Endothelial cell of umbilical vein (primary cell): ENCODE measurements at regions not wholly inside any gene's neighbourhood (a gene's known extent, or its start where the extent isn't known, plus 50 kb on each side); places are given as distances from the start of the nearest gene placed in this dataset.

Source experiments
- BruUV-seq: library from RNA; stranded (reverse); fragments of 400-500 nt; replicated peaks from 2 replicates; lab custom pipeline; 2021; lab: Mats Ljungman, UMichigan
- CTCF ChIA-PET: fragments of 300-600, 350-600 bp; sonication (Branson Sonifier 250); formaldehyde crosslinking; loops from one replicate; lab custom pipeline; 2021; ENCODE audit warnings: antibody characterized with exemption, inconsistent platforms; lab: Charles Lee
- POLR2A ChIA-PET: fragments of 300-600, 350-600 bp; sonication (Branson Sonifier 250); formaldehyde crosslinking; loops from one replicate; lab custom pipeline; 2021; ENCODE audit warnings: antibody characterized with exemption, inconsistent platforms; lab: Charles Lee
- DNase-seq: peaks from one replicate; pipeline ENCODE4 v3.0.0-alpha.2; 2011; ENCODE audit warnings: low read depth, low spot score
- FAIRE-seq: peaks from 2 replicates; lab custom pipeline; 2011; peaks lifted over from hg19 to GRCh38; lab: Jason Lieb, UNC
- H2AFZ ChIP-seq: 2 replicates; pipeline ENCODE4 v1.6.0; 2012; ENCODE audit warnings: low read depth, low read length, control low read depth, inconsistent platforms
- H3K27ac ChIP-seq: 2 replicates; pipeline ENCODE4 v1.5.1; 2011; ENCODE audit warnings: low read depth, mild to moderate bottlenecking, control low read depth, low read length, moderate library complexity; ENCODE audit not compliant: insufficient read depth
- H3K27me3 ChIP-seq, 2 experiments: 2 replicates each; pipeline versions ENCODE4 v1.6.0 to v1.6.1; 2011; ENCODE audit warnings: low read length in 2 of 2, mixed read lengths in 1 of 2; ENCODE audit not compliant: control insufficient read depth in 2 of 2, insufficient read depth in 2 of 2
- H3K36me3 ChIP-seq, 2 experiments: 2 replicates in 1 of 2; 3 replicates in 1 of 2; pipeline ENCODE4 v1.5.1; 2011; ENCODE audit warnings: low read length in 2 of 2, mild to moderate bottlenecking in 1 of 2, moderate library complexity in 1 of 2; ENCODE audit not compliant: control insufficient read depth in 2 of 2, insufficient read depth in 2 of 2; ENCODE audit errors: extremely low read depth in 1 of 2
- H3K4me1 ChIP-seq: 3 replicates; pipeline ENCODE4 v1.5.1; 2011; ENCODE audit warnings: mild to moderate bottlenecking, low read length; ENCODE audit not compliant: control insufficient read depth, insufficient read depth; ENCODE audit errors: extremely low read depth
- H3K4me2 ChIP-seq: 2 replicates; pipeline ENCODE4 v1.6.1; 2011; ENCODE audit warnings: low read length, control low read depth, mixed read lengths; ENCODE audit not compliant: insufficient read depth
- H3K4me3 ChIP-seq, 3 experiments: fragments of 200-600 bp in 1 of 3; sonication (generic), shearing (Covaris generic) in 1 of 3; replicated peaks in 1 of 3; 2 replicates each; pipeline ENCODE4 v1.5.1; 2011 to 2016; ENCODE audit warnings: control low read depth in 3 of 3, low read length in 3 of 3, mild to moderate bottlenecking in 2 of 3, inconsistent platforms in 1 of 3, low read depth in 1 of 3, moderate library complexity in 1 of 3; ENCODE audit not compliant: insufficient read depth in 1 of 3
- H3K79me2 ChIP-seq: 2 replicates; pipeline ENCODE4 v1.6.0; 2012; ENCODE audit warnings: low read length, inconsistent platforms; ENCODE audit not compliant: control insufficient read depth, insufficient read depth
- H3K9ac ChIP-seq: replicated peaks from 2 replicates; pipeline ENCODE3; 2011; ENCODE audit warnings: low read length, control low read depth; ENCODE audit not compliant: insufficient read depth; ENCODE audit errors: extremely low read depth
- H3K9me1 ChIP-seq: replicated peaks from 3 replicates; pipeline ENCODE4 v1.6.0; 2011; ENCODE audit warnings: mild to moderate bottlenecking, low read length; ENCODE audit not compliant: control insufficient read depth, insufficient read depth; ENCODE audit errors: extremely low read depth
- H3K9me3 ChIP-seq: replicated peaks from 2 replicates; pipeline ENCODE4 v1.5.1; 2012; ENCODE audit warnings: low read length, inconsistent platforms; ENCODE audit not compliant: control insufficient read depth, insufficient read depth
- H4K20me1 ChIP-seq: replicated peaks from 2 replicates; pipeline ENCODE3; 2011; ENCODE audit warnings: mild to moderate bottlenecking, low read length; ENCODE audit not compliant: control insufficient read depth, insufficient read depth; ENCODE audit errors: extremely low read depth
- EZH2 ChIP-seq: IDR thresholded peaks from 2 replicates; pipeline ENCODE4 v1.6.1; 2012; ENCODE audit warnings: borderline replicate concordance, low read depth, mild to moderate bottlenecking, moderate library complexity, low read length, inconsistent platforms; ENCODE audit not compliant: severe bottlenecking
- FOS ChIP-seq: IDR thresholded peaks from 2 replicates; pipeline ENCODE4 v1.6.1; 2011; ENCODE audit warnings: mild to moderate bottlenecking, low read length, moderate library complexity, borderline replicate concordance; ENCODE audit not compliant: insufficient read depth
- GATA2 ChIP-seq: IDR thresholded peaks from 2 replicates; pipeline ENCODE4 v1.7.0; 2011; ENCODE audit warnings: low read depth, mild to moderate bottlenecking, moderate library complexity, mixed read lengths, low read length; ENCODE audit not compliant: insufficient read length, insufficient read depth
- JUN ChIP-seq: IDR thresholded peaks from 2 replicates; pipeline ENCODE4 v1.6.1; 2011; ENCODE audit warnings: borderline replicate concordance, low read depth; ENCODE audit not compliant: insufficient read length, insufficient read depth
- MYC ChIP-seq: IDR thresholded peaks from one replicate; pipeline ENCODE4 v1.6.1; 2011; ENCODE audit warnings: mild to moderate bottlenecking, low read depth, low read length
- POLR2A ChIP-seq: IDR thresholded peaks from 2 replicates; pipeline ENCODE4 v1.6.1; 2012; ENCODE audit warnings: low read depth, mild to moderate bottlenecking, control low read depth, low read length
- POLR2AphosphoS5 ChIP-seq: IDR thresholded peaks from 2 replicates; pipeline ENCODE4 v1.6.1; 2012; ENCODE audit warnings: low read depth, mild to moderate bottlenecking, control low read depth, low read length, moderate library complexity; ENCODE audit not compliant: insufficient read depth
- dilution Hi-C: fragments of 300-500 bp; cut with MboI; formaldehyde crosslinking; loops from one replicate; pipeline ENCODE4 v1.15.0; 2019; ENCODE audit warnings: low sequenced_read_pairs; ENCODE audit not compliant: extremely low pct_ligation_motif_present
- intact Hi-C: fragments of 100-400 bp; cut with micrococcal nuclease; formaldehyde crosslinking; loops from one replicate; pipeline ENCODE4 v1.10.0; 2022
- TF ChIP-seq, protein P1 (sequence below), 2 donors: IDR thresholded peaks; 1 replicate in 1 of 2; 2 replicates in 1 of 2; pipeline ENCODE4 v1.5.1; 2011; ENCODE audit warnings: low read length in 2 of 2, mild to moderate bottlenecking in 2 of 2, moderate library complexity in 2 of 2, control low read depth in 1 of 2, inconsistent platforms in 1 of 2, low read depth in 1 of 2; ENCODE audit not compliant: insufficient read depth in 1 of 2; ENCODE audit errors: extremely low read depth in 1 of 2
- TF ChIP-seq, protein P2 (sequence below): IDR thresholded peaks from 2 replicates; pipeline ENCODE4 v1.6.1; 2011; ENCODE audit not compliant: insufficient read depth, insufficient read length

DNA sequence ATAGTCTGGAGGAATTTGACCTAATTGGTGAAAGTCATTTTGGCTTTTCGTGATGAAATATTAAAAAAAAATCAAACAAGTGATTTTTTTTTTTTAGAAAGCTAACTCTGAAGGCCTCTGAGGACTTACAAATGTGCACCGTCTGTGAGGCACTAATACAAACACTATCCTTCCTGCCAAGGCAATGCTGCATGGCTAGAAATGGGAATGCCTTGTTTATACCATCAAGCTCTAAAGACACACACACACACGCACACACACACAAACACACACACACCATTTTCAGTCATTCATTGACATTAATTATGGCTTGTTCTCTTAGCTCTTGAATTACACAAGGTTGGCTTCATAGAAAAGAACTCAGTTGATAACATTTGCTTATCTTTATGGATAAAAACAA, 1242.0 kb upstream of the ACVR2A start:
- no peaks in the 10 kb centered on the region for H3K9me3 ChIP-seq
- BruUV-seq, result no TSS peak
- no peaks in the 10 kb centered on the region for H3K36me3 ChIP-seq
- H3K4me1 ChIP-seq, result no peaks in the 10 kb centered on the region
- no peak for DNase-seq
- dilution Hi-C loops (no loop called here), intact Hi-C loops (no loop called here)
- no peaks in the 10 kb centered on the region for H3K27me3 ChIP-seq
- POLR2A ChIA-PET, result no interaction called here
- H3K9ac ChIP-seq, result no peak overlapping the region
- H3K9me1 ChIP-seq, result no peaks in the 10 kb centered on the region
- CTCF ChIA-PET, result interaction anchor here (0.9 to 1.4 kb wide), 2 partner anchors 13 to 19 kb away, joined by 3 read pairs; no protein-coding TSS in a partner anchor
- FAIRE-seq, result no peak
- H3K79me2 ChIP-seq, result no peaks in the 10 kb centered on the region
- no peak overlapping the region for H2AFZ ChIP-seq
- H4K20me1 ChIP-seq, result no peaks in the 10 kb centered on the region
- H3K27ac ChIP-seq, result no peak overlapping the region
- H3K4me2 ChIP-seq, result no peak overlapping the region
- TF ChIP-seq MYC (no peak), POLR2A (no peak), POLR2AphosphoS5 (no peak), EZH2 (no peak), FOS (no peak), GATA2 (no peak), JUN (no peak)
- TF ChIP-seq, protein P1, sequence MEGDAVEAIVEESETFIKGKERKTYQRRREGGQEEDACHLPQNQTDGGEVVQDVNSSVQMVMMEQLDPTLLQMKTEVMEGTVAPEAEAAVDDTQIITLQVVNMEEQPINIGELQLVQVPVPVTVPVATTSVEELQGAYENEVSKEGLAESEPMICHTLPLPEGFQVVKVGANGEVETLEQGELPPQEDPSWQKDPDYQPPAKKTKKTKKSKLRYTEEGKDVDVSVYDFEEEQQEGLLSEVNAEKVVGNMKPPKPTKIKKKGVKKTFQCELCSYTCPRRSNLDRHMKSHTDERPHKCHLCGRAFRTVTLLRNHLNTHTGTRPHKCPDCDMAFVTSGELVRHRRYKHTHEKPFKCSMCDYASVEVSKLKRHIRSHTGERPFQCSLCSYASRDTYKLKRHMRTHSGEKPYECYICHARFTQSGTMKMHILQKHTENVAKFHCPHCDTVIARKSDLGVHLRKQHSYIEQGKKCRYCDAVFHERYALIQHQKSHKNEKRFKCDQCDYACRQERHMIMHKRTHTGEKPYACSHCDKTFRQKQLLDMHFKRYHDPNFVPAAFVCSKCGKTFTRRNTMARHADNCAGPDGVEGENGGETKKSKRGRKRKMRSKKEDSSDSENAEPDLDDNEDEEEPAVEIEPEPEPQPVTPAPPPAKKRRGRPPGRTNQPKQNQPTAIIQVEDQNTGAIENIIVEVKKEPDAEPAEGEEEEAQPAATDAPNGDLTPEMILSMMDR (IDR thresholded peaks at IDR 0.05; ENCODE audit: extremely low read depth in 1 of 2, insufficient read depth in 1 of 2, low read depth in 1 of 2, low read length in 2 of 2), result no peak
- TF ChIP-seq, protein P2, sequence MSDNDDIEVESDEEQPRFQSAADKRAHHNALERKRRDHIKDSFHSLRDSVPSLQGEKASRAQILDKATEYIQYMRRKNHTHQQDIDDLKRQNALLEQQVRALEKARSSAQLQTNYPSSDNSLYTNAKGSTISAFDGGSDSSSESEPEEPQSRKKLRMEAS, result no peak
- H3K4me3 ChIP-seq, result no peak overlapping the region
